Panc1 (cell line): ENCODE measurements at regions not wholly inside any gene's neighbourhood (a gene's known extent, or its start where the extent isn't known, plus 50 kb on each side); places are given as distances from the start of the nearest gene placed in this dataset.

Experiments used
- ATAC-seq: fragments of 200-7000 bp; cut with Tn5 transposase; 2 replicates; pipeline ENCODE4 v1.9.1; 2020; ENCODE audit warnings: mild to moderate bottlenecking, moderate library complexity
- BruUV-seq: library from RNA; stranded (reverse); fragments of 400-500 nt; replicated peaks from 2 replicates; lab custom pipeline; 2021; lab: Mats Ljungman, UMichigan
- CTCF ChIA-PET: fragments of 300-600 bp; sonication (Branson Sonifier 250); formaldehyde crosslinking; loops from one replicate; lab custom pipeline; 2022; ENCODE audit warnings: antibody characterized with exemption; lab: Charles Lee
- POLR2A ChIA-PET: fragments of 300-600 bp; sonication (Branson Sonifier 250); formaldehyde crosslinking; loops from one replicate; lab custom pipeline; 2022; ENCODE audit warnings: antibody characterized with exemption; lab: Charles Lee
- DNase-seq: peaks from one replicate; pipeline ENCODE4 v3.0.0-alpha.2; 2010; ENCODE audit warnings: low read depth, low spot score
- H3K27ac ChIP-seq: 2 replicates; pipeline ENCODE4 v1.5.1; 2011; ENCODE audit warnings: mild to moderate bottlenecking, low read length, inconsistent platforms
- H3K27me3 ChIP-seq: fragments of 200-500 bp; sonication (Bioruptor generic); 2 replicates; pipeline ENCODE4 v1.6.0; 2014; ENCODE audit warnings: low read length, inconsistent platforms; ENCODE audit not compliant: control insufficient read depth, insufficient read depth
- H3K36me3 ChIP-seq: fragments of 200-500 bp; sonication (Bioruptor generic); 2 replicates; pipeline ENCODE4 v1.5.1; 2014; ENCODE audit warnings: inconsistent platforms, mild to moderate bottlenecking, low read length, moderate library complexity; ENCODE audit not compliant: control insufficient read depth, insufficient read depth
- H3K4me1 ChIP-seq: 2 replicates; pipeline ENCODE4 v1.5.1; 2011; ENCODE audit warnings: inconsistent platforms, mild to moderate bottlenecking, low read length, moderate library complexity; ENCODE audit not compliant: control insufficient read depth, insufficient read depth
- H3K4me3 ChIP-seq, 2 experiments: 2 replicates each; pipeline ENCODE4 v1.5.1; 2011 to 2012; ENCODE audit warnings: low read depth in 2 of 2, low read length in 2 of 2, mild to moderate bottlenecking in 2 of 2, inconsistent platforms in 1 of 2, moderate library complexity in 1 of 2
- H3K9me3 ChIP-seq: fragments of 200-500 bp; sonication (Bioruptor generic); 2 replicates; pipeline ENCODE4 v1.5.1; 2014; ENCODE audit warnings: low read depth, mild to moderate bottlenecking, inconsistent platforms, low read length, moderate library complexity; ENCODE audit not compliant: control insufficient read depth, insufficient read depth
- POLR2AphosphoS5 ChIP-seq: IDR thresholded peaks from 2 replicates; pipeline ENCODE4 v1.6.1; 2012; ENCODE audit warnings: mild to moderate bottlenecking, low read depth, low read length, moderate library complexity
- SIN3A ChIP-seq: IDR thresholded peaks from 2 replicates; pipeline ENCODE4 v1.6.1; 2012; ENCODE audit warnings: low read depth, mild to moderate bottlenecking, low read length, moderate library complexity, borderline replicate concordance; ENCODE audit not compliant: insufficient read depth
- TCF7L2 ChIP-seq: IDR thresholded peaks from 2 replicates; pipeline ENCODE4 v1.6.1; 2011; ENCODE audit warnings: mild to moderate bottlenecking, low read depth, low read length, inconsistent platforms
- in situ Hi-C: cut with HindIII; loops from 2 replicates; pipeline ENCODE4 v1.10.0; 2016; ENCODE audit warnings: low sequenced_read_pairs, low pct_unique_long_range_greater_than_20kb
- intact Hi-C: fragments of 100-400 bp; cut with micrococcal nuclease; formaldehyde crosslinking; loops from one replicate; pipeline ENCODE4 v1.10.0; 2022; ENCODE audit not compliant: unreplicated experiment
- TF ChIP-seq, protein P1 (sequence below): fragments of 450-650 bp; IDR thresholded peaks from 2 replicates; pipeline ENCODE4 v1.5.1; 2017; ENCODE audit warnings: mild to moderate bottlenecking
- TF ChIP-seq, protein P2 (sequence below), 2 experiments: IDR thresholded peaks; 2 replicates each; pipeline ENCODE4 v1.6.1; 2011 to 2012; ENCODE audit warnings: low read depth in 2 of 2, control low read depth in 1 of 2, low read length in 1 of 2, mild to moderate bottlenecking in 1 of 2, moderate library complexity in 1 of 2; ENCODE audit not compliant: insufficient read depth in 1 of 2

DNA sequence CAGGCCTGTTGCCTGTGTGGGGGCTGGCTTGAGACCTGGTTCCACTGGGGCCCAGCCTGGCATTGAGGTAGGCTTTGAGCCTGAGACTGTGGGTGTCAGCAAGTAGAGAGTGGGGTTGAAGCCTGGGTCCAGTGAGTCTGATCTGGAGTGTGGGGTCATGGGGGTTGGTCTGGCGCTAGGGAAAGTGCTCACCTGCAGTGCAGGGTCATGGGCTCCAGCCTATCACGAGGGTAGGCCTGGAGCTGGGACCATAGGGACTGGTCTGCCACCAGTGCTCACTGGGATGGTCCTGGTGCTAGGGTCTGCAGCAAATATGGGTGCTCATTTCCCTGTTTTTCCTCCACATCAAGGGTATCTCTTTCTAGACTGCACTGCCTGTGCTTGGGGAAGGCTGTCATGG, 95.4 kb upstream of the KLF14 start:
- ChIA-PET POLR2A (no interaction called here), CTCF (no interaction called here)
- Histone ChIP-seq H3K4me3 (no peak overlapping the region), H3K9me3 (peaks cover 14% of the 10 kb centered on the region; the same call in 1 of the 2 replicates), H3K27ac (no peak overlapping the region), H3K36me3 (no peaks in the 10 kb centered on the region), H3K4me1 (no peaks in the 10 kb centered on the region), H3K27me3 (no peaks in the 10 kb centered on the region)
- intact Hi-C loops, result no loop called here
- ATAC-seq (no peak), DNase-seq (no peak)
- in situ Hi-C loops, result no loop called here
- TF ChIP-seq SIN3A (no peak), POLR2AphosphoS5 (no peak), TCF7L2 (no peak)
- TF ChIP-seq, protein P1, sequence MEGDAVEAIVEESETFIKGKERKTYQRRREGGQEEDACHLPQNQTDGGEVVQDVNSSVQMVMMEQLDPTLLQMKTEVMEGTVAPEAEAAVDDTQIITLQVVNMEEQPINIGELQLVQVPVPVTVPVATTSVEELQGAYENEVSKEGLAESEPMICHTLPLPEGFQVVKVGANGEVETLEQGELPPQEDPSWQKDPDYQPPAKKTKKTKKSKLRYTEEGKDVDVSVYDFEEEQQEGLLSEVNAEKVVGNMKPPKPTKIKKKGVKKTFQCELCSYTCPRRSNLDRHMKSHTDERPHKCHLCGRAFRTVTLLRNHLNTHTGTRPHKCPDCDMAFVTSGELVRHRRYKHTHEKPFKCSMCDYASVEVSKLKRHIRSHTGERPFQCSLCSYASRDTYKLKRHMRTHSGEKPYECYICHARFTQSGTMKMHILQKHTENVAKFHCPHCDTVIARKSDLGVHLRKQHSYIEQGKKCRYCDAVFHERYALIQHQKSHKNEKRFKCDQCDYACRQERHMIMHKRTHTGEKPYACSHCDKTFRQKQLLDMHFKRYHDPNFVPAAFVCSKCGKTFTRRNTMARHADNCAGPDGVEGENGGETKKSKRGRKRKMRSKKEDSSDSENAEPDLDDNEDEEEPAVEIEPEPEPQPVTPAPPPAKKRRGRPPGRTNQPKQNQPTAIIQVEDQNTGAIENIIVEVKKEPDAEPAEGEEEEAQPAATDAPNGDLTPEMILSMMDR, result no peak
- TF ChIP-seq, protein P2, sequence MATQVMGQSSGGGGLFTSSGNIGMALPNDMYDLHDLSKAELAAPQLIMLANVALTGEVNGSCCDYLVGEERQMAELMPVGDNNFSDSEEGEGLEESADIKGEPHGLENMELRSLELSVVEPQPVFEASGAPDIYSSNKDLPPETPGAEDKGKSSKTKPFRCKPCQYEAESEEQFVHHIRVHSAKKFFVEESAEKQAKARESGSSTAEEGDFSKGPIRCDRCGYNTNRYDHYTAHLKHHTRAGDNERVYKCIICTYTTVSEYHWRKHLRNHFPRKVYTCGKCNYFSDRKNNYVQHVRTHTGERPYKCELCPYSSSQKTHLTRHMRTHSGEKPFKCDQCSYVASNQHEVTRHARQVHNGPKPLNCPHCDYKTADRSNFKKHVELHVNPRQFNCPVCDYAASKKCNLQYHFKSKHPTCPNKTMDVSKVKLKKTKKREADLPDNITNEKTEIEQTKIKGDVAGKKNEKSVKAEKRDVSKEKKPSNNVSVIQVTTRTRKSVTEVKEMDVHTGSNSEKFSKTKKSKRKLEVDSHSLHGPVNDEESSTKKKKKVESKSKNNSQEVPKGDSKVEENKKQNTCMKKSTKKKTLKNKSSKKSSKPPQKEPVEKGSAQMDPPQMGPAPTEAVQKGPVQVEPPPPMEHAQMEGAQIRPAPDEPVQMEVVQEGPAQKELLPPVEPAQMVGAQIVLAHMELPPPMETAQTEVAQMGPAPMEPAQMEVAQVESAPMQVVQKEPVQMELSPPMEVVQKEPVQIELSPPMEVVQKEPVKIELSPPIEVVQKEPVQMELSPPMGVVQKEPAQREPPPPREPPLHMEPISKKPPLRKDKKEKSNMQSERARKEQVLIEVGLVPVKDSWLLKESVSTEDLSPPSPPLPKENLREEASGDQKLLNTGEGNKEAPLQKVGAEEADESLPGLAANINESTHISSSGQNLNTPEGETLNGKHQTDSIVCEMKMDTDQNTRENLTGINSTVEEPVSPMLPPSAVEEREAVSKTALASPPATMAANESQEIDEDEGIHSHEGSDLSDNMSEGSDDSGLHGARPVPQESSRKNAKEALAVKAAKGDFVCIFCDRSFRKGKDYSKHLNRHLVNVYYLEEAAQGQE (IDR thresholded peaks at IDR 0.05; ENCODE audit: insufficient read depth in 1 of 2, low read depth in 2 of 2, low read length in 1 of 2), result no peak
- no TSS peak for BruUV-seq

DNA sequence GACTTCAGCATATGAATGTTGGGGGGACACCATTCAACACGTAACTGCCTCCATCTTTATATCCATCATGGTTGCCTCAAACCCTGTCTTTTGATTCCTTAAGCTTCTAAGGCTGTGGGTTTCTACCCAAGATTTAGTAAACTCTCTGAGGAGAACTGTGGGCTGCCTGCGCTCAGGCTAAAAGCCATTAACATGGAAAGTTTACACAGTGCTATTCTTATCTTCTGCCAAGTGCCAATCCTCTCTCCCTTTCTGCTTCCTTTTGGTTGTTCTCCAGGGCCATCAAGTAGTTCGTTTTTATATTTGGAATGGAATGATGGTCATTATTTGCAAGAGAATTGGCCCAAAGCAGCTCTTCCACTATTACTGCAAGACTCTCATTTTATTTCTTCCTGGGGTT, 97.3 kb upstream of the KLF14 start:
- no peak overlapping the region for H3K4me3 ChIP-seq
- BruUV-seq, result no TSS peak
- in situ Hi-C loops, result no loop called here
- intact Hi-C loops, result loop anchor here (5.0 to 10.0 kb wide), 3 partner anchors 97 to 759 kb away; partner anchors contain the start of genes KLF14 and KLHDC10
- TF ChIP-seq POLR2AphosphoS5 (no peak), TCF7L2 (no peak), SIN3A (no peak)
- TF ChIP-seq, protein P1, result no peak
- TF ChIP-seq, protein P2 (IDR thresholded peaks at IDR 0.05; ENCODE audit: insufficient read depth in 1 of 2, low read depth in 2 of 2, low read length in 1 of 2), result no peak
- no peak overlapping the region for H3K27ac ChIP-seq
- no peaks in the 10 kb centered on the region for H3K4me1 ChIP-seq
- DNase-seq (no peak), ATAC-seq (no peak)
- POLR2A ChIA-PET, result interaction anchor here (0.6 kb wide), 1 partner anchor 766 kb away, joined by 8 read pairs; no protein-coding TSS in a partner anchor
- no peaks in the 10 kb centered on the region for H3K36me3 ChIP-seq
- CTCF ChIA-PET, result interaction anchor here (0.6 kb wide), 1 partner anchor 82 kb away, joined by 3 read pairs; no protein-coding TSS in a partner anchor
- H3K9me3 ChIP-seq, result peaks cover 14% of the 10 kb centered on the region; the same call in 1 of the 2 replicates
- H3K27me3 ChIP-seq, result no peaks in the 10 kb centered on the region
